WTC11 (cell line): ENCODE measurements at regions not wholly inside any gene's neighbourhood (a gene's known extent, or its start where the extent isn't known, plus 50 kb on each side); places are given as distances from the start of the nearest gene placed in this dataset.

Experiments
- ATF2 ChIP-seq: sonication (generic); formaldehyde crosslinking; IDR thresholded peaks from 2 replicates; pipeline ENCODE4 v1.8.1; 2022; ENCODE audit warnings: low read depth, missing genetic modification reagents, borderline replicate concordance
- ATF3 ChIP-seq: sonication (generic); formaldehyde crosslinking; conservative IDR thresholded peaks from 2 replicates; pipeline ENCODE4 v1.8.1; 2022; ENCODE audit warnings: mild to moderate bottlenecking, missing genetic modification reagents
- CTCF ChIP-seq: fragments of 200-600 bp; IDR thresholded peaks from 2 replicates; pipeline ENCODE4 v1.8.0; 2022; ENCODE audit warnings: antibody characterized with exemption
- E2F5 ChIP-seq: sonication (generic); formaldehyde crosslinking; IDR thresholded peaks from 2 replicates; pipeline ENCODE4 v1.8.1; 2022; ENCODE audit warnings: mild to moderate bottlenecking, moderate library complexity, missing genetic modification reagents
- MYBL2 ChIP-seq: sonication (generic); formaldehyde crosslinking; IDR thresholded peaks from 2 replicates; pipeline ENCODE4 v1.8.1; 2023; ENCODE audit warnings: mild to moderate bottlenecking, moderate library complexity, missing genetic modification reagents
- PREB ChIP-seq: sonication (generic); formaldehyde crosslinking; IDR thresholded peaks from 2 replicates; pipeline ENCODE4 v1.8.1; 2022; ENCODE audit warnings: mild to moderate bottlenecking, missing genetic modification reagents, moderate library complexity, borderline replicate concordance
- ZNF121 ChIP-seq: sonication (generic); formaldehyde crosslinking; IDR thresholded peaks from 2 replicates; pipeline ENCODE4 v1.8.0; 2023; ENCODE audit warnings: missing genetic modification reagents
- ZNF232 ChIP-seq: sonication (generic); formaldehyde crosslinking; IDR thresholded peaks from 2 replicates; pipeline ENCODE4 v1.8.0; 2022; ENCODE audit warnings: mild to moderate bottlenecking, missing genetic modification reagents
- ZNF423 ChIP-seq: fragments of 250-450 bp; sonication (Bioruptor Pico); IDR thresholded peaks from 2 replicates; pipeline ENCODE4 v2.1.2; 2022; ENCODE audit warnings: mild to moderate bottlenecking, moderate library complexity

- no peak for TF ChIP-seq ZNF121 (CRISPR knock-in tag)
- no peak for TF ChIP-seq PREB
- TF ChIP-seq ZNF232 (CRISPR knock-in tag), result no peak
- TF ChIP-seq ZNF423 (CRISPR knock-in tag), result no peak
- no peak for TF ChIP-seq ATF2 (CRISPR knock-in tag)
- no peak for TF ChIP-seq CTCF
- no peak for TF ChIP-seq MYBL2
- TF ChIP-seq E2F5, result no peak
- no peak for TF ChIP-seq ATF3 (CRISPR knock-in tag)
Observed at GRCh38 chr4:187235456-187236170, 512.0 kb upstream of the FAT1 start.
